ENCODE measurements at regions not wholly inside any gene's neighbourhood (a gene's known extent, or its start where the extent isn't known, plus 50 kb on each side); places are given as distances from the start of the nearest gene placed in this dataset.
"Not testable (repeated sequence)": the region's sequence is repeated elsewhere in the genome, so short reads cannot be mapped to it uniquely, and the experiment has no call there.

DNA sequence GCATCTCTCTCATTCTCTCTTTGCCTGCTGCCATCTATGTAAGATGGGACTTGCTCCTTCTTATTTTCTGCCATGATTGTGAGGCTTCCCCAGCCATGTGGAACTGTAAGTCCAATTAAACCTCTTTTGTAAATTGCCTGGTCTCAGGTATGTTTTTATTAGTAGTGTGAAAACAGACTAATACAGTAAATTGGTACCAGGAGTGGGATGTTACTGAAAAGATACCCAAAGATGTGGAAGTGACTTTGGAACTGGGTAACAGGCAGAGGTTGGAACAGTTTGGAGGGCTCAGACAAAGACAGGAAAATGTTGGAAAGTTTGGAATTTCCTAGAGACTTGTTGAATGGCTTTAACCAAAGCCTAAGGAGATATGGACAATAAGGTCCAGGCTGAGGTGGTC, 503.1 kb upstream of the SOX9 start:
- DNase-seq = not testable (repeated sequence)

DNA sequence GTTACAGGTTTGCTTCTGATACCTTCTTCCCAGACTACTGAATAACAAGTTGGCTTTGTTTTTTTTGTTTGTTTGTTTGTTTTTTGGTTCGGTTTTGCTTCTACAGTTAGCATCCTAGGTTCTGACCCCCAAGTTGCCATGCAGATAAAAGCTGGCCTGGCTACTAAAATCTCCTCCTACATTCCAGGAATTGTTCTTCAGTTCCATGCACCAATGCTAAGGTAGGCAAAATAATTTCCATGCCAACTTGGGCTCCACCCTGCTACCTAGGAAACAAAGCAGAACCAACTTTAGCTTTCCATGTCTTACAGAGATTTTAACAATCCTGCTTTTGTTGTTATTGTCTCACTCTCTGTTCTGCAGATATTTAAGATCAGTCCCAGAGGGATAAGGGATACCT, 495.5 kb upstream of the SOX9 start:
- DNase-seq = no peak

DNA sequence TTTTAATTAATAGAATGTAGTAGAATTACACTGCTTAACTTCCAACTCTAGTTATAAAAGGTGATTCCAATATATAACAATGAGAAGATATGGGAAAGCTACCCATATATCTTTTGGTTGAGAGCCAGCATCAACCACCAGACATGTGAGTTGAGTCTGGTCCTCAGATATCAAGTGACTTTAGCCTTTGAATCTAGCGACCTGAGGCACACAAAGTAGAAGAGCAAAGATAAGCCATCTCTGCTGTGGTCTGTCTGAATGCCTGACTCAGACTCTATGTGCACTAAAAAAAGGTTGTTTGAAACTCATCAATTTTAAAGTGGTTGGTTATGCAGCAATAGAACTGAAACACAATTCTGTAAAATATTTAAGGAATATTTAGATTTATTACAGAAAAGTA, 492.5 kb upstream of the SOX9 start:
- no peak for DNase-seq

DNA sequence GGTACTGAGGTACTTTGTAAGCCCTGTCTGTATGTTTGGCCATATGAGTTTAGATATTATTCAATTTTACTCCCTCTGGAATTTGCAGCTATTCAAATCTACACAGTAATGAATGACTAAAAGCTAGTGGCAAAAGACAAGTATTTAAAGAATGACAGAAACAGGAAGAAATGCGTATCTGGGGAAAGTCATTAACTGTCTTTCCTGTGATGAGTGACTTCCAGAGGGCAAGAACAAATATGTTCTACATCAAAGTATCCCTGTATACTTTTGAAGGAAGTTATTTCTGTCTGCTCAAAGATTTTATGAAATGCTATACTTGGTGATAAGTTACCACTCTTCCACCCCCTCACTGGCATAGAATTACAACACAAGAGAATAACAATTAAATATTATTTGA, 489.3 kb upstream of the SOX9 start:
- DNase-seq = no peak

DNA sequence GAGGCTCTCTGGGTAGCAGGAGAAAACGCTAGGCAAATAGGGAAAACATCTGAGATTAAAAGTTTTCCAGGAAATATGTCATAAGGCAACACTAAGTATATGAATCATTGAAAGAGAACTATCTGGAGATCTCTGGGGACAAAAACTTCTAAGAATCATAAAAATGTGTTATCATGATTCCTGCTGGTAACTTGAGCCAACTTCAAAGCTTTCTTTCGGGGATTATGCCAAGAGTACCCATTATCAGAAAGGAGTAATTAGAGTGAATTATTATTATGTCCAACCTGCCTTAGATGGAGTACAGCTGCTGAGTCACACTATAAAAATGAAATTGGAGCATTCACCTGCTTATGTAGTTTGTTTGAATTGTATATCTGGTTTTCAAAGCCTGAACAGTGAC, 488.5 kb upstream of the SOX9 start:
- no peak for DNase-seq

DNA sequence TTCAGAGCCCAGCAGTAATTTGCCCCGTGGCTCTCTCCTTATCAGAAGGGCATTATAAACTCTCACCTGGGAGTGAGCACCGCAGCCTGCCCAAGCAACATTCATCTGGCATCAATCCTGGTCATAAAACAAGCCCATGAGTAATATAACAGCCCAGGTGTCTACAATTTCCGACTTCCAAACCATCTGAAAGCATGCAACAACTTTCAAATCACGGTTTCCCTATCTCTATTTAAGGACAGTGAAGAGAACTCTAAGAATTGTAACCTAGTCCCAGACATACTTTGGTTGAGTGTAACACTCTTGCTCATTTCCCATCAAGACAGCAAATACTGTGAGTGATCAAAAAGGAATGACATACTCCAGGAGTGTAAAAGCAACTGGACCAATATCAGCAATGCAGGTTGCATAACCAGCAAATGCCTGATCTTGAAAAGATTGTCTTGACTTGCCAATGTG, 487.4 kb upstream of the SOX9 start:
- no peak for DNase-seq

DNA sequence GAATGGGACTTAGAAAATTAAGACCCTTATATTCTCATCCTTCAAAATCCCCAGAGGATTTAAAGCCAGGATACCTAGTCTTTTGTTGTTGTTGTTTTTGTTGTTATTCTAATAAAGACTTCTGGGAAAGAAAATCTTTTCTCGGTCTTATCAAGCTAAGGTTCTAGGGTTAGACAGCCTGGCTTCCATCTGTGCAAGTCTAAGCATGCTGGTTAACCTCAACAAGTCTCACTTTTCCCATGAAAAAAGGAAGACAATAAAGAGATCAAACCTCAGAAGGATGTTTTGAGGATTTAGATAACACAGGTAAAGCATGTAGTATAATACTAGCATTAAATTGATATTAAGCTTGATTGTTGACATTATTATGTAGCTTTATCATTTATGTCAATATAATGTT, 486.4 kb upstream of the SOX9 start:
- no peak for DNase-seq

DNA sequence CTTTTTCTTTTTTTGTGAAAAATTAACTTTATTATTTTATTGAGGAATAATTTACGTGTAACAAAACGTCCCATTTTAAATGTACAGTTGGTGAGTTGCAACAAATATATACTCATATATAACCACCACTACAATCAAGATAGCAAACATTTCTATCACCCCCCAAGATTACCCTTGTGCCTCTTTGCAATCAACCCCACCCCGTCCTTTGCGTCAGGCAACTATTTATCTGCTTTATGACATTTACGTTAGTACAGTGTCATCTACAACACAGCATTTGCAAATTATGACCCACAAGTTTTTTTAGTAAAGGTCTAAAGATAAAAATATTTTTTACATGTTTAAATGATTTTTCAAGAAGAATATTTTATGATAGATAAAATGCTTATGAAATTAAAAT, 485.6 kb upstream of the SOX9 start:
- no peak for DNase-seq

DNA sequence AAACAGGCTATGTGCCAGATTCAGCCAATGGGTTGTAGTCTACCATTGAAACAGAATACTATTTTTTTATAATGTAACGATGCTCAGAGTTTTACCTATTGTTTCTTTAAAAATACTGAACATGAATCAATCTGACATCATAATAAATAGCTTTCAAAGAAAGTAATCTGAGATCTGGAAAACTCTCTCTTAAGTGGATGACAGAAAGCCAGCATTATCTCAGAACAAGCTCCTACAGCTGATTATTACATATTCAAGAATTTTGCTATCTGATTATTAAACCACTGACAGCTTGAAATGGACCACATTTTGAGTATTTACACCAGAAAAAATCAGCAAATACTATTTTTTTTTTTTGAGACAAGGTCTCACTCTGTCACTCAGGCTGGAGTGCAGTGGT, 484.2 kb upstream of the SOX9 start:
- no peak for DNase-seq

DNA sequence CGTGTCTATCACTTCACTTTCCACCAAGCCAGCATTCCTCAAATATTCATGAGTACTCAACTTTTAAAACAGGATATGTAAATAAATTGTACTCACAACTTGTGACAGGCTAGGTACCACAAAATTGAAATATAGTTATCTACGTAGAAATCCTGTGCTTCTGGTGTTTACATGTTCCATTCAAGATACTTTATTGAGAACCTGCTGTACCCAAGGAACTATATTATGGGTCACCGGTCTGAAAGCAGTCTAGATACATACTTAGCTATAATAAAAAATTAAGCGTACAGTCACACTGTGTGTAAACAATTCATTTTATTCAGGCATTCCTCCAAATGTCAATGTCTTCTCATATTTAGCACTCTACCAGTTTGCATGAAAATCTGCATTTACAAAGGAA, 482.2 kb upstream of the SOX9 start:
- no peak for DNase-seq

DNA sequence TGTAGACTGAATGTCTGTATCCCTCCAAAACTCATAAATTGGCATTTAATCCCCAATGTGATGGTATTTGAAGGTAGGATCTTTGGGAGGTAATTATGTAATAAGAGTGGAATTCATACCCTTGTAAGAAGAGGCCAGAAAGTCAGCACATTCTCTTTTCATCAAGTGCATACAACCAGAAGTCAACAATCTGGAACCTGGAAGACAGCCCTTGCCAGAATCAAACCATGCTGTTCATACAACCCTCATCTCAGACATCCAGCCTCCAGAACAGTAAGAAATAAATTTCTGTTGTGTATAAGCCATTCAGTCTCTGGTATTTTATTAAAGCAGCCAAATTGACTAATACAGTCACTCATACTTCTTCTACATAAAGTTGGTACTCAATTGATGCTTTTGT, 481.0 kb upstream of the SOX9 start:
- no peak for DNase-seq

DNA sequence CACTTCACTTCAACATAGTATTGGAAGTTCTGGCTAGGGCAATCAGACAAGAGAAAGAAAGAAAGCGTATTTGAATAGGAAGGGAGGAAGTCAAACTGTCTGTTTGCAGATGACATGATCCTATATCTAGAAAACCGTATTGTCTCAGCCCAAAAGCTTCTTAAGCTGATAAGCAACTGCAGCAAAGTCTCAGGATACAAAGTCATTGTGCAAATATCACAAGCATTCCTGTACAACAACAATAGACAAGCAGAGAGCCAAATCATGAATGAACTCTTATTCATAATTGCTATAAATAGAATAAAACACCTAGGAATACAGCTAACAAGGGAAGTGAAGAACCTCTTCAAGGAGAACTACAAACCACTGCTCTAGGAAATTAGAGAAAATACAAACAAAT, 473.9 kb upstream of the SOX9 start:
- DNase-seq = not testable (repeated sequence)

DNA sequence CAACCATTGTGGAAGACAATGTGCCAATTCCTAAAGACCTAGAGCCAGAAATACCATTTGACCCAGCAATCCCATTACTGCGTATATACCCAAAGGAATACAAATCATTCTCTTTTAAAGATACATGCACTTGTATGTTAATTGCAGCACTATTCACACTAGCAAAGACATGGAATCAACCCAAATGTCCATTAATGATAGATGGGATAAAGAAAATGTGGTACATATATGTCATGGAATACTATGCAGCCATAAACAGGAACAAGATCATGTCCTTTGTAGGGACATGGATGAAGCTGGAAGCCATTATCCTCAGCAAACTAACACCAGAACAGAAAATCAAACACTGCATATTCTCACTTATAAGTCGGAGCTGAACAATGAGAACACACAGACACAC, 472.5 kb upstream of the SOX9 start:
- not testable (repeated sequence) for DNase-seq

DNA sequence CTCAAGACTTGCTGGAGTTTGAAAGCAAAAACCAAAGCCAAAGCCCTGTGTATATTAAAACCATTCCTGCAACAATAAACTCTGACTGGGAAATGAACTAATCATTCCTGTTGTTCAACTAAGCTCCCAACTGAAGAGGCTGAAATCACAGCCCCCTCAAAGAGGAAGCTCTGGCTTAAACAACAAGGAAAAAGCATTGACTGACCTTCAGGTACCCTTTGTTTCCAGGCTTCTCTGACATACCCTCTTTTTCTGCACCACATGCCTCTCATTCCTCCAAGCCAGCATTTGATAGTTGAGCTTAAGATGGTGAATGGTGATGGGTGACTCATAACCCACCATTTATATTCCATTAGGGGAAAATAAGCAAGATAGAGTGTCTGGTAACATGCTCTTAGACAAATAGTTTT, 470.9 kb upstream of the SOX9 start:
- no peak for DNase-seq

DNA sequence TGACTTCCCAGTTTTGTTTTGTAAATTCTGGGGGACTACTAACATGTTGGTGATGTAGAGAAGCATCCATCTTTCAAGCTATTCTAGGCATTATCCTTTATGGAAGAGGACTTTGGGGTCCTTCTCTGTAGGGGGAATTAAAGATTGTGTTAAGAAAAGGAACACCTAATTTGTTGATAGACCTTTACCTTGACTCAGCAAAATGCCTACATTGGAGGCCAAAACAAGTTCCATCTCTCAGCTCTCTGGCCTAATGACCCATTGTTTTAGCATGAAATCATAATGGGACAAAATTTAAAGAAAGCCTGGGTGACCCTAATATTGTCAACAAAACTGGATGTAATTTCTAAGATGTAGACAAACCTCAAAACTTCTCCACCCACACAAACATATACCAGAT, 465.3 kb upstream of the SOX9 start:
- DNase-seq = no peak

DNA sequence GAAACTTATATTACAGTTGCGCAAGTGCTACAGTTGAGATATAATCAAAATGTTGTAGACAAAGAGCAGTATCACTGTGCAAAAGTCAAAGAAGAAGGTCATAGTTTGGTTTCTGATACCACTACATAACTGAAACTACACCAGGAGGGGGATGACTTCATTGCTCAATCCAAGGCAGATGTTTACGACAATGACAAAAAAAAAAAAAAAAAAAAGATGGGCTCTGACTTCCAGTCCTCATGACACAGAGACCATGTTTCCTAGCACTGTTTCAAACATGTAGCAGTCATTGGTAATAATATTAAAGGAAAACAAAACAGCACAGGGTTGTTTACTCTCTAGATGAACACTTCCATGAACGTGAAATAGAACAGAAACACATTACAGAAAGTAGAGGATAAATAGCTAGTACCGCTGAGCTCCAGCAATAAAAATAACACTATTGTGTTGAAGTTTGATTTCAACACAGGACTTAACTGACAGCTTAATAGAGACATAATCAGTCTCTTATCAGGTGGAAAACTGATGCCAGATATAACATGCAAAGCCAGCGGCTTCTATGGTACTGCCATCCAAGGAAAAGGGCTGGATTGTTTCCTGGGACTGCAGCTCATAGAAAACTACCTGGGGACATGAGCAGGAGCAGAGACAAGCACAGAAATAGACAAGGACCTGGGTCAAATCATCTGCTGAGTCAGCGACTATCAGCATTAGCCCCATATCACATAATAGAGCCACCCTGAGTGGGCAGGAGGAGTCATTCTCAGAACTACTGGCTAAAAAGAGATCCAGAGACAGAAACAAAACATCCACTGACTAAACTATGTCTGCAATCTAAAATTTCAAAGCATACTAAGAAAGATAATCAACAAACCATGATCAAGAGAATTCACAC, 463.6 kb upstream of the SOX9 start:
- no peak for DNase-seq

DNA sequence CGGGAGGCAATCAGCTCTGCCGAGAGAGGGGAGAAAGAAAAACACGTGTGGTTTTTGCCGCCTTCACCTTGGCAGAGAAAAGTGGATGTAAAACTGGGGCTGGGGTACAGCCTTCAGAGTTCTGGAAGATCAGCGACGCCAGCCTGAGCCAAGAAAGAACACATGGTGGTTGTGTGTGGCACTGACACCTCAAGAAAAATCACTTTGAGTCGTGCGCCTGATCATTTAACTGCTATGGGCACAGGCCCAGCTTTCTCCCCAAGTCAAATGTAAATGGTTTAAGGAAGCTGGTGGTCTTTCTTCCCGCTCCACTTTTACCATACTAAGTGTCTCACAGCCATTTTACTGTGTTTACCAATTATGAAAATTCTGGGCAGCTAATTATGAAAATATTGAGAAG, 461.8 kb upstream of the SOX9 start:
- DNase-seq = no peak

DNA sequence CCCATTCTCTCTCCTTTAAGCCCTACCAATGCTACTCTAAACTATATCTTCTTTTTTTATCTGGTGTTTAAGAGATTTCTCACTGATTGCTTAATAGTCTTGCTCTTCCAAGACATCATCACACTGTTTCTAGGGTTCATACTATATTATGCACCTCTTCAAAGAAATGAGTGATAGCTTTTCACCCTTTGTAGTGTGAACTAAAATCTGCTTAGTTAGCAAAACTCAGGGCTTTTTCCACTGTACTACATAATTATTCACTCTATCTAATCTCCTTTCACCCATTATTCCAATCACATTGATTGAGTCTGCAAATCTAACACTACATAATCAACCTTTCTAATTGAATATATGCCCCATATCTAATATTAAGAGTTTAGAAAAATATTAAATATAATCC, 456.0 kb upstream of the SOX9 start:
- DNase-seq = no peak

DNA sequence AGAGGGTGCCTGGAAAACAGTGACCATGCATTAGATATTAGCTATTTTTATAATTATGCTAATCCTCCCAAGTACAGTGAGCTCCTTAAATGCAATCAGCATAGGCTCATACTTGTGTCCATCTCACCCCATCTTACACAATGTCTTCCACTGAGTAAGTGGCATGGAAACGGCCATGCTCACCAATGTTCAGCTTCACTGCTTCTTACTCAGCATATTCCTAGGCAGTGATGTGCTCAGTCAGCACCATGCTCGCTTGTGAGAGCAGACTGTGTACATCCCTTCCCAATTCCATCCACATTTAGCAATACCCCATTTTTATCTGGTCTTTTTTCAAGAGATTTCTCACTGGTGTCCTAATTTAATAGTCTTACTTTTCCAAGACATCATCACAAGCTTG, 454.8 kb upstream of the SOX9 start:
- DNase-seq = no peak

DNA sequence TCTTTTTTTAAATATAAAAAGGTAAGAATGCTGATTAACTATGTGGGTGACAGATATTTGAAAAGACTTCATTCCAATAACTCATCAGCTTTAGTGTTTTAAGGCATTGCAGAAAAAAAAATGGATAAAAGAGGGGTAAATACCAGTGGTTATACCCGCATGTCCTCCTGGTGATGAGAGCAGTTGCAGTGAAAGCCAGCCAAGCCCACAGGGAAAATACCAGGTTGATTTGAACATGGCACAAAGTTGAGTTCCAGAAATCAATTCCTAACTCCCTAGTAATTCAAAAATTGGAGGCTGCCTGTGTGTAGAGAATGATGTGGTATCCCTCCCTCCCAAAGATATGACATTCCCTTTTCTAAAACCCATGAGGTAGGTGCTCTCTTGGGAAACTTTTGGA, 453.2 kb upstream of the SOX9 start:
- no peak for DNase-seq

DNA sequence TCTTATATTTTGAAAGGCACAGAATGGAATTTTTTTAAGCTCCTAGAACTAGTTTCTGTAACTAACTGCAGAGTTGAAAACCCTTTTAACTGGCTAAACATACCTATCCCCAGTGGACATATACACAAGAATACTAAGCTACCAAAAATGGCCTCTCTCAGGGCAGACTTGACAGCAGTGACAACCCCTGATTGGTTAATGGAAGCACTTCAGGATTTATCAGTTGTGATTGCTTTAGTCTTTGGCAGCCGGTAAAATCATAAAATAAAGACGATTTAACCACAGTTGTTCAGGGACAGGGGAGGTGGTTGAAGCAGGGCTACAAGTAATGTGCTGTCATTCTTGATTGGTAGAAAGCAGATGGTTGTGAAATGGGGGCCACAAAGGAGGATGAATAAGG, 452.0 kb upstream of the SOX9 start:
- DNase-seq = no peak

DNA sequence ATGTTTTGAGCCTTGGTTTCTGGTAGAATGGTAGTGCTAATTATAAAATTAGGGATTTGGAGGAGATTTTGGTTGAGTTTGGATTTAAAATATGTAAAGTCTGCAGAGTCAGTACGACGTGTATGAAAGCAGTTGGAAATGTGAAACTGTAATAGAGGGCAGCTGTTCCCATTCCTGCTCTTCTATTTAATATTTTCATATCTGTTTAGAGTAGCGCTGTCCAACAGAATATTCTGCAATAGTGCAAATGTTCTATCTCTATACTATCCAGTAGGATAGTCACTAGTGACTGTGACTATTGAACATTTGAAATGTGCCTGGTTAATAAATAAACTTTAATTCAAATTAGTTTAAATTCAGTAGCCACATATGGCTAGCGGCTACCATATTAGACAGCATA, 443.4 kb upstream of the SOX9 start:
- no peak for DNase-seq

DNA sequence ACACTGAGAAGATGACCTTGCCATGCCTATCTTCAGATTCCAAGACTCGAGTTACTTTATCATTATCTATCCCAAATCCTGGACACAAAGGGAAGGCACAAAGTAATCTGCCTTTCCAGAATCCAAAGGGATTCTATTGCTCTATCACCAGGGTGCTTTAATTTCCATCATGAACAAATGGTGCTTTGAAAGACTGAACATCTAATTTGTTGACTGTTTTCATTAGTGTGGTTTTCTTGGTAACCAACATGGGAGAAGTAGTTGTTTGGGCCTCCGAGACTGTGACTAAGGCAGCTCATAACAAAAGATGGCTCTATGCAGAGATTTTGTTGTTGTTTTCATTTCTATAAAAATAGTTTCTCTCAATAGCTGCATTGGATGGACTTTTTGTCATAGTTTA, 441.0 kb upstream of the SOX9 start:
- DNase-seq = no peak

DNA sequence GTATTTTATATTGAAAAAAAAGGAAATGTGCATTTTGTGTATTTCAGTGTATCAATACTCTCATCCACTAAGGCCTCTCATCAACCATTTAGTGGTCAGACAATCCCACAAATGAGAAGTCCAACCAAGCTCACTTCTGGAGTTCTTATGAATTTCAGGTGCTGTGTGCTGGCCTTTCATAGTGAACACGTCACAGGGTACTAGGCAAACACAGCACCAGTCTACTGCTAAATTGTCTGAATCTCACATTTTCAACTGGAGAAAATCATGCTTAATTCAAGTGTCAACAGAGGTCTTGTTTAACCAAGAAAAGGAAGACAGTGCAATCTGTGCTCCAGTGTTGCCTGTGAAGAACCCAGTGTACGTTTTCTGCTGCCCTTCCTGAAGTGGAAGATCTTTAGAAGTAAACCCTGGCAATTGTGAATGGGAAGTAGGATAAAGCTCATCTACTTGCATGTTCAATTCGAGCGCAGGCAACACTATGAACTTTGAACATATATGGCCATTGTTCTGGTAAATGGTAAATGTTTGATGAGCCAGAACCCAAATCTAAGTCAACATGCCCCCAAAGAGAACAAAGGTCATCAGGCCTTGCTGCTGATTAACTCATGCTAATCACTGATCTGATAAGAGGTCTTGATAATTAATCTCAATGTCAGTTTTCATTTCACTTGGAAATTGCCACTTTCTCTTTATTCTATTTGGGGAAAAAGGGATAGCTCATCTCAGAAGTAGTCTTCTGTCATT, 439.2 kb upstream of the SOX9 start:
- no peak for DNase-seq

DNA sequence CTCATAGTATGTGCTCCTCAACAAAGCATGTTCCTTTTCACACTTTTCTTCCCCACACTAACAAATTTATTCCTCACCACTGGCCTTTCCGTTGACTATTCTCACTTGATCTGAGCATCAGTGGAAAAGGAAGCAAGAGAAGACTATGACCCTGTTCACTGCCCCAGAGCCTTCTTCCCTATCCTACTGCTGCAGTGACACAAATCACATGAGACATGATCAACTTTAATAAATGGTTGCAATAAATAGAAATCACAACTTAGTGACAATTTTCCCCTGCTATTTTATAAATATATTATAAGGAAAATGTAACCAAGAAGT, 438.7 kb upstream of the SOX9 start:
- DNase-seq = no peak

All from stimulated activated CD4-positive, alpha-beta T cell treated with anti-CD3 and anti-CD28 coated beads, Interleukin-2, amount 100 ng/mL, for 48 hours (primary cell).